T-cell (primary cell): ENCODE measurements at regions not wholly inside any gene's neighbourhood (a gene's known extent, or its start where the extent isn't known, plus 50 kb on each side); places are given as distances from the start of the nearest gene placed in this dataset.

Source experiments
- ATAC-seq, 4 experiments: fragments of 200-7000 bp in 3 of 4; fragments of 150-1000 bp in 1 of 4; cut with Tn5 transposase; replicated peaks in 1 of 4; 1 replicate in 3 of 4; 2 replicates in 1 of 4; pipeline ENCODE4 v1.10.0; 2021; ENCODE audit warnings: moderate library complexity in 3 of 4, mild to moderate bottlenecking in 2 of 4, moderate number of reproducible peaks in 1 of 4
- CTCF ChIA-PET, 2 donors: fragments of 300-600 bp; sonication (Branson Sonifier 250); formaldehyde crosslinking; loops; one replicate each; lab custom pipeline; 2022; ENCODE audit warnings: antibody characterized with exemption in 2 of 2; lab: Charles Lee
- POLR2A ChIA-PET, 2 donors: fragments of 300-600 bp; sonication (Branson Sonifier 250); formaldehyde crosslinking; loops; one replicate each; lab custom pipeline; 2022; ENCODE audit warnings: antibody characterized with exemption in 2 of 2; lab: Charles Lee
- DNase-seq, 35 experiments: peaks; one replicate each; pipeline versions ENCODE4 v3.0.0 to v3.0.0-alpha.2; 2013 to 2023
- H3K27ac ChIP-seq: one replicate; pipeline ENCODE4 v1.5.1; 2013; ENCODE audit warnings: low read length
- H3K27me3 ChIP-seq, 2 experiments: replicated peaks in 1 of 2; 1 replicate in 1 of 2; 2 replicates in 1 of 2; pipeline versions ENCODE4 v1.6.1 to v1.7.0; 2013; ENCODE audit warnings: low read length in 1 of 2, mixed read lengths in 1 of 2; ENCODE audit not compliant: control insufficient read depth in 2 of 2, insufficient read depth in 2 of 2; ENCODE audit errors: extremely low read depth in 1 of 2
- H3K36me3 ChIP-seq, 2 donors: 1 replicate in 1 of 2; 2 replicates in 1 of 2; pipeline versions ENCODE4 v1.6.1 to v1.7.0; 2013; ENCODE audit warnings: low read length in 1 of 2; ENCODE audit not compliant: control insufficient read depth in 2 of 2, insufficient read depth in 1 of 2; ENCODE audit errors: extremely low read depth in 1 of 2
- H3K4me1 ChIP-seq, 2 experiments: 1 replicate in 1 of 2; 2 replicates in 1 of 2; pipeline versions ENCODE4 v1.6.1 to v1.7.0; 2013; ENCODE audit warnings: low read length in 2 of 2, mixed read lengths in 1 of 2; ENCODE audit not compliant: insufficient read depth in 2 of 2, control insufficient read depth in 1 of 2; ENCODE audit errors: extremely low read depth in 1 of 2
- H3K4me3 ChIP-seq, 2 donors: 1 replicate in 1 of 2; 2 replicates in 1 of 2; pipeline versions ENCODE4 v1.5.1 to v1.7.0; 2013; ENCODE audit warnings: mild to moderate bottlenecking in 2 of 2, low read length in 1 of 2, moderate library complexity in 1 of 2; ENCODE audit not compliant: control insufficient read depth in 1 of 2; ENCODE audit errors: extremely low read depth in 1 of 2
- H3K9me3 ChIP-seq: 2 replicates; pipeline ENCODE4 v1.7.0; 2013
- H3K27ac Mint-ChIP-seq, 2 donors: one replicate each; pipeline ENCODE4 v1.8.0; 2020 to 2021; ENCODE audit warnings: mild to moderate bottlenecking in 2 of 2, mixed read lengths in 2 of 2
- H3K27me3 Mint-ChIP-seq, 2 donors: one replicate each; pipeline ENCODE4 v1.8.0; 2021 to 2022; ENCODE audit warnings: mixed read lengths in 2 of 2
- H3K36me3 Mint-ChIP-seq: one replicate; pipeline ENCODE4 v1.8.0; 2021; ENCODE audit warnings: mixed read lengths
- H3K4me1 Mint-ChIP-seq, 3 donors: one replicate each; pipeline ENCODE4 v1.8.0; 2020 to 2022; ENCODE audit warnings: mixed read lengths in 3 of 3, mild to moderate bottlenecking in 1 of 3
- H3K4me3 Mint-ChIP-seq, 3 donors: one replicate each; pipeline ENCODE4 v1.8.0; 2020 to 2022; ENCODE audit warnings: mild to moderate bottlenecking in 3 of 3, mixed read lengths in 3 of 3, moderate library complexity in 3 of 3
- H3K9me3 Mint-ChIP-seq, 3 donors: one replicate each; pipeline ENCODE4 v1.8.0; 2020 to 2022; ENCODE audit warnings: mixed read lengths in 3 of 3
- WGBS: methylation state at CpG from one replicate; pipeline ENCODE4 v1.1.5; 2013; ENCODE audit warnings: missing lambda C conversion rate; ENCODE audit not compliant: insufficient coverage; 5-methylcytosine and 5-hydroxymethylcytosine counted together

- ChIA-PET POLR2A (no interaction called here), CTCF (interaction anchor here in 1 of 2 donors (2.2 kb wide), 1 partner anchor 12 kb away, joined by 8 read pairs; no protein-coding TSS in a partner anchor)
Observed at GRCh38 chr5:77157732-77158532, 52.5 kb upstream of the PDE8B start.

GRCh38 chr5:77156379-77156778 is 54.1 kb upstream of the PDE8B start:
- no peak overlapping the region for H3K27ac ChIP-seq
- H3K4me3 Mint-ChIP-seq = peak overlapping the region in 1 of 3 donors; percentile 60

More at GRCh38 chr5:77157732-77158532, 52.5 kb upstream of the PDE8B start:
- Histone ChIP-seq H3K4me1 (peaks cover 23 to 29% of the 10 kb centered on the region in 2 experiments), H3K27me3 (no peaks in the 10 kb centered on the region), H3K4me3 (no peak overlapping the region), H3K36me3 (no peaks in the 10 kb centered on the region), H3K9me3 (no peaks in the 10 kb centered on the region), H3K27ac (no peak overlapping the region)
- DNase-seq = no peak
- Mint-ChIP-seq H3K9me3 (no peaks in the 10 kb centered on the region), H3K4me3 (no peak overlapping the region), H3K4me1 (peaks cover 30 to 37% (median 33%) of the 10 kb centered on the region in 3 donors), H3K36me3 (no peaks in the 10 kb centered on the region), H3K27ac (no peak overlapping the region), H3K27me3 (no peaks in the 10 kb centered on the region)
- WGBS = 73% methylated on average over 5 of the region's 5 CpGs
- no peak for ATAC-seq

GRCh38 chr5:77155179-77155785 is 55.2 kb upstream of the PDE8B start:
- Mint-ChIP-seq H3K9me3 (no peaks in the 10 kb centered on the region), H3K36me3 (no peaks in the 10 kb centered on the region), H3K4me3 (peak overlapping the region in 1 of 3 donors; percentile 60), H3K27me3 (peaks cover 0 to 3% of the 10 kb centered on the region in 2 donors), H3K27ac (peak overlapping the region; percentile 55 to 79), H3K4me1 (peaks cover 30 to 37% (median 33%) of the 10 kb centered on the region in 3 donors)
- CTCF ChIA-PET = interaction anchor here in 1 of 2 donors (0.7 to 1.6 kb wide), 4 partner anchors 10 to 337 kb away, joined by 3 to 20 read pairs (median 4); partner anchors contain the start of gene WDR41
- Histone ChIP-seq H3K4me3 (no peak overlapping the region), H3K27ac (no peak overlapping the region), H3K27me3 (peaks cover 0 to 2% of the 10 kb centered on the region in 2 experiments), H3K4me1 (peaks cover 23 to 29% of the 10 kb centered on the region in 2 experiments), H3K9me3 (no peaks in the 10 kb centered on the region), H3K36me3 (no peaks in the 10 kb centered on the region)
- POLR2A ChIA-PET = interaction anchor here (0.6 to 0.9 kb wide), 3 partner anchors 12 to 1106 kb away, joined by 3 to 6 read pairs (median 3); no protein-coding TSS in a partner anchor
- WGBS = 0% methylated on average over 1 of the region's 8 CpGs
- ATAC-seq (peak; percentile 87 to 98 (median 96)), DNase-seq (peak in 31 of 35 experiments; percentile 15 to 86 (median 55))

More at GRCh38 chr5:77156379-77156778, 54.1 kb upstream of the PDE8B start:
- H3K36me3 ChIP-seq = no peaks in the 10 kb centered on the region
- POLR2A ChIA-PET = interaction anchor here in 1 of 2 donors (0.6 kb wide), 1 partner anchor 59 kb away, joined by 3 read pairs; no protein-coding TSS in a partner anchor
- Mint-ChIP-seq H3K36me3 (no peaks in the 10 kb centered on the region), H3K4me1 (peaks cover 30 to 37% (median 33%) of the 10 kb centered on the region in 3 donors), H3K27ac (no peak overlapping the region), H3K27me3 (no peaks in the 10 kb centered on the region), H3K9me3 (no peaks in the 10 kb centered on the region)
- H3K4me1 ChIP-seq = peaks cover 23 to 29% of the 10 kb centered on the region in 2 experiments
- no CpG with 5 or more reads among the region's 3 CpGs for WGBS
- CTCF ChIA-PET = interaction anchor here (0.5 to 2.2 kb wide), 4 partner anchors 11 to 70 kb away, joined by 3 to 20 read pairs (median 6); no protein-coding TSS in a partner anchor
- DNase-seq (peak in 1 of 35 experiments; percentile 12), ATAC-seq (no peak)
- H3K9me3 ChIP-seq = no peaks in the 10 kb centered on the region
- peaks cover 0 to 2% of the 10 kb centered on the region in 2 experiments for H3K27me3 ChIP-seq
- no peak overlapping the region for H3K4me3 ChIP-seq

DNA sequence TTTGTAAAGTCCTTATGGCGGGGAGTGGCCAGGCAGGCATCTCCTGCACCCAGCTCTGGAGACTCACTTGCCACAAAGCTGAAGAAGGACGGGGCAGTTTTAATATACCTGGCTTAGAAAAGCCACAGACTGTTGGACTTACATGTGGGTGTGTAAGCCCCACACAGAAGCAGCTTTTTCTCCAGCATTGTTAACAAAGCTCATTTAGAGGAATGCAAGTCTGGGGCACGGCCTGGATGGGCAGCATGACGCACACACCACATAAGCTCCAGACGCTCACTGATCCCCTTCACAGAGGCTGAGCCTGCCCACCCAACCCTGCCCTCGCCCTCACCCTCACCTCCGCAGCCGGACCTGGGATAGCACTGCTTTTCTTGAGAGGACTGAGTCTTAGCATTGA is 58.0 kb upstream of the PDE8B start:
- Mint-ChIP-seq H3K36me3 (no peaks in the 10 kb centered on the region), H3K4me1 (peaks cover 30 to 33% (median 33%) of the 10 kb centered on the region in 3 donors), H3K27me3 (peaks cover 0 to 3% of the 10 kb centered on the region in 2 donors), H3K9me3 (no peaks in the 10 kb centered on the region), H3K4me3 (no peak overlapping the region), H3K27ac (no peak overlapping the region)
- DNase-seq (no peak), ATAC-seq (no peak)
- Histone ChIP-seq H3K9me3 (no peaks in the 10 kb centered on the region), H3K4me1 (peaks cover 23 to 29% of the 10 kb centered on the region in 2 experiments), H3K27me3 (peaks cover 0 to 2% of the 10 kb centered on the region in 2 experiments), H3K27ac (no peak overlapping the region), H3K4me3 (no peak overlapping the region), H3K36me3 (no peaks in the 10 kb centered on the region)
- 93% methylated on average over 3 of the region's 8 CpGs for WGBS
- CTCF ChIA-PET = no interaction called here
- POLR2A ChIA-PET = interaction anchor here in 1 of 2 donors (0.9 kb wide), 1 partner anchor 72 kb away, joined by 6 read pairs; no protein-coding TSS in a partner anchor

DNA sequence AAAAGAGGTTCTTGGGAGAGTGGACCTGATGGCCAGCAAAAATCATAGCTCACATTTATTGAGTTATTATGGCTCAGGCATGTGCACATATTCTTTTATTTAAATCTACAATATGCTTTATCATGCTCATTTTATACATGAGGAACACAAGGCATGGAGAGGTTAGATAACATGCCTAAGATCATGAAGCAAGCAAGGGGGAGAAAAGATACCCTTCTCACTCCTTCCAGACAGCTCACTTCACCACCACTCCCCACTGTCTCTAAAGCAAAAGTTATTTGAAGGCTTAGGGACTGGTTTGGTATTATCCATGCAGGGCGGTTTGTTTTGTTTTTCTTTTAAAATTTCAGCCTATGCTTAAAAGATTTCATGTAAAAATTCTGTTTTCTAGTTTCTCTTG is 59.0 kb upstream of the PDE8B start:
- DNase-seq (no peak), ATAC-seq (no peak)
- Histone ChIP-seq H3K9me3 (no peaks in the 10 kb centered on the region), H3K27ac (no peak overlapping the region), H3K36me3 (no peaks in the 10 kb centered on the region), H3K4me3 (no peak overlapping the region), H3K4me1 (peaks cover 17 to 20% of the 10 kb centered on the region in 2 experiments), H3K27me3 (peaks cover 0 to 2% of the 10 kb centered on the region in 2 experiments)
- peaks cover 0 to 3% of the 10 kb centered on the region in 2 donors for H3K27me3 Mint-ChIP-seq
- H3K36me3 Mint-ChIP-seq = no peaks in the 10 kb centered on the region
- H3K27ac Mint-ChIP-seq = no peak overlapping the region
- ChIA-PET CTCF (interaction anchor here in 1 of 2 donors (0.9 kb wide), 1 partner anchor 341 kb away, joined by 4 read pairs; the partner anchor contains the start of gene WDR41), POLR2A (no interaction called here)
- peaks cover 23 to 28% (median 24%) of the 10 kb centered on the region in 3 donors for H3K4me1 Mint-ChIP-seq
- no CpG with 5 or more reads among the region's 1 CpG for WGBS
- no peaks in the 10 kb centered on the region for H3K9me3 Mint-ChIP-seq
- H3K4me3 Mint-ChIP-seq = no peak overlapping the region

DNA sequence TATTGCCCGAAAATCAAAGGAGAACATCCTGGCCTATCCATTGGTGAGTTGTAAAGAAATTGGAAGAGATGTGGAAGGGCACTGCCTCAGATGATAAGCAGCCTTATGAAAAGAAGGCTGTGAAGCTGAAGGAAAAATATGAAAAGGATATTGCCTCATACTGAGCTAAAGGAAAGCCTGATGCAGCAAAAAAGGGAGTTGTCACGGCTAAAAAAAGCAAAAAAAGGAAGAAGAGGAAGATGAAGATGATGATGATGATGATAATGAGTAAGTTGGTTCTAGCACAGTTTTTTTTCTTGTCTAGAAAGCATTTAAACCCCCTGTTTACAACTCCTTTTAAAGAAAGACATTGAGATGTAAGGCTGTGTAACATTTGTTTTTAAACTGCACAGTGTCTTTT is 59.8 kb upstream of the ZBED3 start:
- DNase-seq (no peak), ATAC-seq (no peak)
- H3K27me3 ChIP-seq = no peaks in the 10 kb centered on the region
- H3K4me3 ChIP-seq = no peak overlapping the region
- WGBS = 80% methylated on average over 1 of the region's 2 CpGs
- Mint-ChIP-seq H3K36me3 (no peaks in the 10 kb centered on the region), H3K9me3 (no peaks in the 10 kb centered on the region), H3K4me1 (peaks cover 7 to 21% (median 18%) of the 10 kb centered on the region in 3 donors), H3K27me3 (peaks cover 6 to 9% of the 10 kb centered on the region in 2 donors), H3K4me3 (no peak overlapping the region), H3K27ac (peak overlapping the region in 1 of 2 donors; percentile 6)
- H3K9me3 ChIP-seq = no peaks in the 10 kb centered on the region
- ChIA-PET CTCF (interaction anchor here in 1 of 2 donors (2.9 kb wide), 1 partner anchor 9 kb away, joined by 20 read pairs; no protein-coding TSS in a partner anchor), POLR2A (interaction anchor here in 1 of 2 donors (0.7 kb wide), 1 partner anchor 1137 kb away, joined by 3 read pairs; no protein-coding TSS in a partner anchor)
- H3K27ac ChIP-seq = no peak overlapping the region
- no peaks in the 10 kb centered on the region for H3K36me3 ChIP-seq
- no peaks in the 10 kb centered on the region for H3K4me1 ChIP-seq
